ENCODE measurements at regions not wholly inside any gene's neighbourhood (a gene's known extent, or its start where the extent isn't known, plus 50 kb on each side); places are given as distances from the start of the nearest gene placed in this dataset.

GRCh38 chr21:27586326-27586725 lies 619.4 kb upstream of the ADAMTS5 start:
- dilution Hi-C loops (cut with MboI; ENCODE audit: extremely low pct_ligation_motif_present, low sequenced_read_pairs) (no loop called here), intact Hi-C loops (cut with micrococcal nuclease) (no loop called here)
- CTCF ChIA-PET = no interaction called here
- no peaks in the 10 kb centered on the region for H3K9me1 ChIP-seq (replicated peaks; ENCODE audit: control insufficient read depth, extremely low read depth, insufficient read depth, low read length)
- H3K9ac ChIP-seq (replicated peaks; ENCODE audit: extremely low read depth, insufficient read depth, low read length) = no peak overlapping the region
- no peaks in the 10 kb centered on the region for H3K9me3 ChIP-seq (replicated peaks; ENCODE audit: control insufficient read depth, insufficient read depth, low read length)
- FAIRE-seq (no peak), DNase-seq (ENCODE audit: low read depth, low spot score) (no peak)
- no peak overlapping the region for H3K4me2 ChIP-seq (ENCODE audit: insufficient read depth, low read length)
- POLR2A ChIA-PET = no interaction called here
- no peak overlapping the region for H3K4me3 ChIP-seq (replicated peaks in 1 of 3; ENCODE audit: insufficient read depth in 1 of 3, low read depth in 1 of 3, low read length in 3 of 3)
- peaks cover 0 to 6% of the 10 kb centered on the region in 2 experiments for H3K27me3 ChIP-seq (ENCODE audit: control insufficient read depth in 2 of 2, insufficient read depth in 2 of 2, low read length in 2 of 2)
- TF ChIP-seq EZH2 (IDR thresholded peaks at IDR 0.05; ENCODE audit: borderline replicate concordance, low read depth, low read length, severe bottlenecking) (no peak), CTCF (IDR thresholded peaks at IDR 0.05; ENCODE audit: extremely low read depth in 1 of 2, insufficient read depth in 1 of 2, low read depth in 1 of 2, low read length in 2 of 2) (no peak), POLR2A (IDR thresholded peaks at IDR 0.05; ENCODE audit: low read depth, low read length) (no peak), FOS (IDR thresholded peaks at IDR 0.05; ENCODE audit: borderline replicate concordance, insufficient read depth, low read length) (no peak), MYC (IDR thresholded peaks at IDR 0.05; ENCODE audit: low read depth, low read length) (no peak), JUN (IDR thresholded peaks at IDR 0.05; ENCODE audit: borderline replicate concordance, insufficient read depth, insufficient read length, low read depth) (no peak), MAX (IDR thresholded peaks at IDR 0.05; ENCODE audit: insufficient read depth, insufficient read length) (no peak), POLR2AphosphoS5 (IDR thresholded peaks at IDR 0.05; ENCODE audit: insufficient read depth, low read depth, low read length) (no peak), GATA2 (IDR thresholded peaks at IDR 0.05; ENCODE audit: insufficient read depth, insufficient read length, low read depth, low read length) (no peak)
- H3K27ac ChIP-seq (ENCODE audit: insufficient read depth, low read depth, low read length) = no peak overlapping the region
- no peaks in the 10 kb centered on the region for H3K4me1 ChIP-seq (ENCODE audit: control insufficient read depth, extremely low read depth, insufficient read depth, low read length)
- no peaks in the 10 kb centered on the region for H4K20me1 ChIP-seq (replicated peaks; ENCODE audit: control insufficient read depth, extremely low read depth, insufficient read depth, low read length)
- H3K36me3 ChIP-seq (ENCODE audit: control insufficient read depth in 2 of 2, extremely low read depth in 1 of 2, insufficient read depth in 2 of 2, low read length in 2 of 2) = no peaks in the 10 kb centered on the region
- no peak overlapping the region for H2AFZ ChIP-seq (ENCODE audit: low read depth, low read length)
- no TSS peak for BruUV-seq (replicated peaks)
- H3K79me2 ChIP-seq (ENCODE audit: control insufficient read depth, insufficient read depth, low read length) = no peaks in the 10 kb centered on the region
